ENCODE measurements at regions not wholly inside any gene's neighbourhood (a gene's known extent, or its start where the extent isn't known, plus 50 kb on each side); places are given as distances from the start of the nearest gene placed in this dataset.

GRCh38 chr14:89540009-89540829, 123.2 kb upstream of the FOXN3 start:
- peaks cover 0 to 2% (median 2%) of the 10 kb centered on the region in 3 donors for H3K27me3 Mint-ChIP-seq (ENCODE audit: low read depth in 3 of 3)
- no peak for DNase-seq
- intact Hi-C loops (cut with micrococcal nuclease): no loop called here
- WGBS (ENCODE audit: insufficient coverage): 95% methylated on average over 17 of the region's 20 CpGs
- H3K9me3 Mint-ChIP-seq: no peaks in the 10 kb centered on the region
- Histone ChIP-seq H2AFZ (ENCODE audit: insufficient read depth, low read depth, low read length, poor library complexity, severe bottlenecking) (no peak overlapping the region), H3K9ac (ENCODE audit: insufficient read depth, low read length, poor library complexity, severe bottlenecking) (no peak overlapping the region), H3K36me3 (replicated peaks in 1 of 2; ENCODE audit: control insufficient read depth in 1 of 2, insufficient read depth in 2 of 2, low read length in 2 of 2) (no peaks in the 10 kb centered on the region), H4K20me1 (ENCODE audit: insufficient read depth, low read length) (peaks cover 66% of the 10 kb centered on the region), H3K27me3 (ENCODE audit: control insufficient read depth in 2 of 2, insufficient read depth in 2 of 2, low read length in 2 of 2) (no peaks in the 10 kb centered on the region), H3K27ac (ENCODE audit: low read depth in 1 of 2, low read length in 2 of 2) (no peak overlapping the region), H3K4me3 (replicated peaks in 1 of 3; ENCODE audit: low read depth in 2 of 3, low read length in 3 of 3) (no peak overlapping the region), H3K9me3 (replicated peaks in 1 of 2; ENCODE audit: control insufficient read depth in 1 of 2, insufficient read depth in 1 of 2, low read length in 2 of 2) (no peaks in the 10 kb centered on the region), H3K4me1 (ENCODE audit: control insufficient read depth in 1 of 2, insufficient read depth in 2 of 2, low read length in 2 of 2) (peaks cover 0 to 3% of the 10 kb centered on the region in 2 donors), H3K4me2 (replicated peaks; ENCODE audit: extremely low read depth, low read length, poor library complexity, severe bottlenecking) (no peak overlapping the region), H3K79me2 (ENCODE audit: insufficient read depth, low read length) (peaks cover 55% of the 10 kb centered on the region)
- no peak overlapping the region for H3K27ac Mint-ChIP-seq
- peaks cover 22 to 27% of the 10 kb centered on the region in 2 donors for H3K36me3 Mint-ChIP-seq
- no peak overlapping the region for H3K4me3 Mint-ChIP-seq
- no peak for TF ChIP-seq CTCF (IDR thresholded peaks at IDR 0.05)
- peaks cover 17% of the 10 kb centered on the region for H3K4me1 Mint-ChIP-seq

GRCh38 chr14:89537911-89538310, 120.9 kb upstream of the FOXN3 start:
- Mint-ChIP-seq H3K27me3 (ENCODE audit: low read depth in 3 of 3) (peaks cover 0 to 2% (median 2%) of the 10 kb centered on the region in 3 donors), H3K9me3 (no peaks in the 10 kb centered on the region), H3K36me3 (peaks cover 38 to 40% of the 10 kb centered on the region in 2 donors), H3K4me1 (peaks cover 7% of the 10 kb centered on the region), H3K27ac (no peak overlapping the region), H3K4me3 (no peak overlapping the region)
- H3K4me2 ChIP-seq (replicated peaks; ENCODE audit: extremely low read depth, low read length, poor library complexity, severe bottlenecking): no peak overlapping the region
- peaks cover 54% of the 10 kb centered on the region for H4K20me1 ChIP-seq (ENCODE audit: insufficient read depth, low read length)
- peaks cover 0 to 7% of the 10 kb centered on the region in 2 donors for H3K36me3 ChIP-seq (replicated peaks in 1 of 2; ENCODE audit: control insufficient read depth in 1 of 2, insufficient read depth in 2 of 2, low read length in 2 of 2)
- no peak overlapping the region for H3K27ac ChIP-seq (ENCODE audit: low read depth in 1 of 2, low read length in 2 of 2)
- intact Hi-C loops (cut with micrococcal nuclease): no loop called here
- peaks cover 49% of the 10 kb centered on the region for H3K79me2 ChIP-seq (ENCODE audit: insufficient read depth, low read length)
- no peak overlapping the region for H3K9ac ChIP-seq (ENCODE audit: insufficient read depth, low read length, poor library complexity, severe bottlenecking)
- no CpG with 5 or more reads among the region's 4 CpGs for WGBS (ENCODE audit: insufficient coverage)
- H2AFZ ChIP-seq (ENCODE audit: insufficient read depth, low read depth, low read length, poor library complexity, severe bottlenecking): no peak overlapping the region
- H3K9me3 ChIP-seq (replicated peaks in 1 of 2; ENCODE audit: control insufficient read depth in 1 of 2, insufficient read depth in 1 of 2, low read length in 2 of 2): no peaks in the 10 kb centered on the region
- no peak for DNase-seq
- H3K4me3 ChIP-seq (replicated peaks in 1 of 3; ENCODE audit: low read depth in 2 of 3, low read length in 3 of 3): no peak overlapping the region
- TF ChIP-seq CTCF (IDR thresholded peaks at IDR 0.05): peak; percentile 13
- H3K27me3 ChIP-seq (ENCODE audit: control insufficient read depth in 2 of 2, insufficient read depth in 2 of 2, low read length in 2 of 2): no peaks in the 10 kb centered on the region
- H3K4me1 ChIP-seq (ENCODE audit: control insufficient read depth in 1 of 2, insufficient read depth in 2 of 2, low read length in 2 of 2): no peaks in the 10 kb centered on the region
